ENCODE measurements at regions not wholly inside any gene's neighbourhood (a gene's known extent, or its start where the extent isn't known, plus 50 kb on each side); places are given as distances from the start of the nearest gene placed in this dataset.

DNA sequence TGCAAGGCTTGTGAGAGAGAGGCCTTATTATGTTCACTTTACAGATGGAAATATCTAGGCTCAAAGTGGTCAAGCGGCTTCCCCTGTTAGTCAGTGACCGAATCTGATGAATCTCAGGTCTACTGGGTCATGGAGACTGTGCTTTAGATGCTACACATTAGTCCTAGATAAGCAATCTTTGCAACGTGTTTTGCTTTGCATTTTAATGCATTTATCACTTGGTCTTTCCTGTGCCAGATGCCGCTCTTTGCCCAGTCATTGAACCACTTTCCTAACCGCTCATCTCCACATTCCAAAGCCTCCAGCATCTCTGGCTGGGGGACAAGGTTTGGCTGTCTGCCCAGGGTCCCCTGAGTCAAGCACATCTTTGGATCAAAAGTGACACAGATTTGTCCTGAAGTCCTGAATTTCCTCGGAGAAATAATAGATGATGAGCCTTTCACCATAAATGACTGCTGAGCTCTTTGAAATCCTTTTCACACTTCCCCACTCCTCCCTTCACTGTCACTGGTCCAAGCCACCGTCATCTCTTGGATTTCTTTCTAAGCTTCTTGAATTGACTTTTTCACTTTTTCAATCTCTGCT, 96.0 kb upstream of the USP24 start:
- TF ChIP-seq, protein P1, sequence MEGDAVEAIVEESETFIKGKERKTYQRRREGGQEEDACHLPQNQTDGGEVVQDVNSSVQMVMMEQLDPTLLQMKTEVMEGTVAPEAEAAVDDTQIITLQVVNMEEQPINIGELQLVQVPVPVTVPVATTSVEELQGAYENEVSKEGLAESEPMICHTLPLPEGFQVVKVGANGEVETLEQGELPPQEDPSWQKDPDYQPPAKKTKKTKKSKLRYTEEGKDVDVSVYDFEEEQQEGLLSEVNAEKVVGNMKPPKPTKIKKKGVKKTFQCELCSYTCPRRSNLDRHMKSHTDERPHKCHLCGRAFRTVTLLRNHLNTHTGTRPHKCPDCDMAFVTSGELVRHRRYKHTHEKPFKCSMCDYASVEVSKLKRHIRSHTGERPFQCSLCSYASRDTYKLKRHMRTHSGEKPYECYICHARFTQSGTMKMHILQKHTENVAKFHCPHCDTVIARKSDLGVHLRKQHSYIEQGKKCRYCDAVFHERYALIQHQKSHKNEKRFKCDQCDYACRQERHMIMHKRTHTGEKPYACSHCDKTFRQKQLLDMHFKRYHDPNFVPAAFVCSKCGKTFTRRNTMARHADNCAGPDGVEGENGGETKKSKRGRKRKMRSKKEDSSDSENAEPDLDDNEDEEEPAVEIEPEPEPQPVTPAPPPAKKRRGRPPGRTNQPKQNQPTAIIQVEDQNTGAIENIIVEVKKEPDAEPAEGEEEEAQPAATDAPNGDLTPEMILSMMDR (IDR thresholded peaks at IDR 0.05; ENCODE audit: low read length) = no peak
- TF ChIP-seq EZH2 (IDR thresholded peaks at IDR 0.05; ENCODE audit: borderline replicate concordance, low read length) = no peak
